Fibroblast of peridontal ligament (primary cell): ENCODE measurements at regions not wholly inside any gene's neighbourhood (a gene's known extent, or its start where the extent isn't known, plus 50 kb on each side); places are given as distances from the start of the nearest gene placed in this dataset.

Experiments
- DNase-seq: peaks from one replicate; pipeline ENCODE4 v3.0.0-alpha.2; 2010; ENCODE audit errors: extremely low read depth

GRCh38 chr2:114134146-114134545 is 244.3 kb downstream of the ACTR3 start:
- DNase-seq: no peak

GRCh38 chr2:114139542-114139941 is 249.7 kb downstream of the ACTR3 start:
- no peak for DNase-seq

GRCh38 chr2:114156366-114157056 is 266.6 kb downstream of the ACTR3 start:
- no peak for DNase-seq

- DNase-seq: no peak
These were observed 267.1 kb downstream of the ACTR3 start for GRCh38 chr2:114157057-114157385.

GRCh38 chr2:114160263-114160981 is 270.5 kb downstream of the ACTR3 start:
- no peak for DNase-seq

GRCh38 chr2:114161371-114161770 is 271.5 kb downstream of the ACTR3 start:
- no peak for DNase-seq

- no peak for DNase-seq
These were observed 274.6 kb upstream of the DPP10 start for GRCh38 chr2:114167799-114168198.

- DNase-seq: no peak
These were observed 272.4 kb upstream of the DPP10 start for GRCh38 chr2:114170070-114170469.

GRCh38 chr2:114175507-114175906 is 266.9 kb upstream of the DPP10 start:
- no peak for DNase-seq

- no peak for DNase-seq
These were observed 256.9 kb upstream of the DPP10 start for GRCh38 chr2:114185501-114185900.

- DNase-seq: no peak
These were observed 250.1 kb upstream of the DPP10 start for GRCh38 chr2:114192362-114192761.

GRCh38 chr2:114201781-114202180 is 240.7 kb upstream of the DPP10 start:
- peak; percentile 1 for DNase-seq

- no peak for DNase-seq
These were observed 238.8 kb upstream of the DPP10 start for GRCh38 chr2:114203679-114204078.

- no peak for DNase-seq
These were observed 228.6 kb upstream of the DPP10 start for GRCh38 chr2:114213808-114214207.

GRCh38 chr2:114218383-114218782 is 224.1 kb upstream of the DPP10 start:
- DNase-seq: no peak

GRCh38 chr2:114219456-114219855 is 223.0 kb upstream of the DPP10 start:
- no peak for DNase-seq

GRCh38 chr2:114222344-114222743 is 220.1 kb upstream of the DPP10 start:
- DNase-seq: no peak

GRCh38 chr2:114231921-114232320 is 210.5 kb upstream of the DPP10 start:
- no peak for DNase-seq

GRCh38 chr2:114237331-114237730 is 205.1 kb upstream of the DPP10 start:
- no peak for DNase-seq

GRCh38 chr2:114238910-114239559 is 203.4 kb upstream of the DPP10 start:
- DNase-seq: no peak

- no peak for DNase-seq
These were observed 193.8 kb upstream of the DPP10 start for GRCh38 chr2:114248648-114249047.

- DNase-seq: no peak
These were observed 189.7 kb upstream of the DPP10 start for GRCh38 chr2:114252713-114253112.

GRCh38 chr2:114254875-114255274 is 187.6 kb upstream of the DPP10 start:
- no peak for DNase-seq
